HepG2 (cell line): ENCODE measurements at regions not wholly inside any gene's neighbourhood (a gene's known extent, or its start where the extent isn't known, plus 50 kb on each side); places are given as distances from the start of the nearest gene placed in this dataset.
A peak's percentile ranks its signal among the peaks of the same experiment; 100 is the strongest.

Source experiments
- ATAC-seq: fragments of 200-7000 bp; cut with Tn5 transposase; 3 replicates; pipeline ENCODE4 v1.9.1; 2020; ENCODE audit warnings: mild to moderate bottlenecking, moderate library complexity
- BruUV-seq: library from RNA; stranded (reverse); fragments of 400-500 nt; replicated peaks from 2 replicates; lab custom pipeline; 2021; lab: Mats Ljungman, UMichigan
- CTCF ChIA-PET: fragments of 300-600 bp; formaldehyde crosslinking; extraction: SDS; loops from one replicate; lab custom pipeline; 2021; ENCODE audit warnings: low total read pairs, inconsistent platforms, low intra/inter-chr PET ratio; lab: Yijun Ruan, JAX
- POLR2A ChIA-PET: fragments of 350-600 bp; sonication (Branson Sonifier 250); formaldehyde crosslinking; loops from one replicate; lab custom pipeline; 2020; ENCODE audit warnings: antibody characterized with exemption, inconsistent platforms; lab: Yijun Ruan, JAX
- DNase-seq: peaks from one replicate; pipeline ENCODE4 v3.0.0-alpha.2; 2015; ENCODE audit warnings: low spot score
- FAIRE-seq: peaks from 3 replicates; lab custom pipeline; 2011; peaks lifted over from hg19 to GRCh38; lab: Jason Lieb, UNC
- H2AFZ ChIP-seq: one replicate; pipeline ENCODE4 v1.6.1; 2011; ENCODE audit warnings: low read length, inconsistent platforms
- H3K27ac ChIP-seq: fragments of 300-600 bp; 3 replicates; pipeline ENCODE4 v1.8.0; 2011; ENCODE audit warnings: mixed run types, mild to moderate bottlenecking, mixed read lengths, low read length, inconsistent platforms; ENCODE audit not compliant: insufficient read depth; ENCODE audit errors: extremely low read length
- H3K27me3 ChIP-seq, 2 experiments: fragments of 200-600 bp in 1 of 2; 2 replicates in 1 of 2; 3 replicates in 1 of 2; pipeline versions ENCODE4 v1.6.0 to v1.8.0; 2011; ENCODE audit warnings: low read length in 2 of 2, mild to moderate bottlenecking in 2 of 2, moderate library complexity in 2 of 2, inconsistent platforms in 1 of 2; ENCODE audit not compliant: insufficient read depth in 2 of 2, control insufficient read depth in 1 of 2
- H3K36me3 ChIP-seq, 2 experiments: fragments of 200-600 bp in 1 of 2; replicated peaks in 1 of 2; 2 replicates in 1 of 2; 3 replicates in 1 of 2; pipeline versions ENCODE4 v1.5.1 to v1.8.0; 2011; ENCODE audit warnings: low read length in 2 of 2, inconsistent platforms in 1 of 2; ENCODE audit not compliant: insufficient read depth in 2 of 2, control insufficient read depth in 1 of 2
- H3K4me1 ChIP-seq: 2 replicates; pipeline ENCODE4 v1.5.1; 2012; ENCODE audit warnings: low read length, inconsistent platforms; ENCODE audit not compliant: insufficient read depth
- H3K4me2 ChIP-seq: 2 replicates; pipeline ENCODE4 v1.6.0; 2011; ENCODE audit warnings: low read depth, low read length, inconsistent platforms
- H3K4me3 ChIP-seq, 3 experiments: fragments of 200-600 bp in 1 of 3; sonication (generic), shearing (Covaris generic) in 1 of 3; replicated peaks in 1 of 3; 2 replicates each; pipeline ENCODE4 v1.5.1; 2011 to 2016; ENCODE audit warnings: low read length in 3 of 3, inconsistent platforms in 2 of 3, low read depth in 2 of 3, mild to moderate bottlenecking in 2 of 3, control low read depth in 1 of 3, mixed read lengths in 1 of 3; ENCODE audit not compliant: insufficient read depth in 1 of 3
- H3K79me2 ChIP-seq: one replicate; pipeline ENCODE4 v1.6.1; 2011; ENCODE audit warnings: low read length, inconsistent platforms; ENCODE audit not compliant: insufficient read depth
- H3K9ac ChIP-seq: 2 replicates; pipeline ENCODE4 v1.6.0; 2011; ENCODE audit warnings: mild to moderate bottlenecking, low read depth, low read length, inconsistent platforms; ENCODE audit not compliant: insufficient read depth
- H3K9me3 ChIP-seq: 2 replicates; pipeline ENCODE4 v1.5.1; 2012; ENCODE audit warnings: mild to moderate bottlenecking, low read length
- H4K20me1 ChIP-seq: 2 replicates; pipeline ENCODE4 v1.6.0; 2011; ENCODE audit warnings: inconsistent platforms, mild to moderate bottlenecking, low read length, moderate library complexity; ENCODE audit not compliant: insufficient read depth
- ATF6 ChIP-seq: sonication (generic); formaldehyde crosslinking; conservative IDR thresholded peaks from 2 replicates; pipeline ENCODE4 v1.4.0; 2020; ENCODE audit warnings: missing genetic modification reagents
- CEBPB ChIP-seq: IDR thresholded peaks from 2 replicates; pipeline ENCODE4 v1.6.1; 2011; ENCODE audit warnings: low read depth, low read length, improper control_type of control experiment, borderline replicate concordance
- EED ChIP-seq: sonication (generic); formaldehyde crosslinking; IDR thresholded peaks from 2 replicates; pipeline ENCODE4 v1.5.0; 2020; ENCODE audit warnings: mild to moderate bottlenecking, missing genetic modification reagents
- GPBP1L1 ChIP-seq: sonication (generic); formaldehyde crosslinking; IDR thresholded peaks from 2 replicates; pipeline ENCODE4 v1.5.0; 2020; ENCODE audit warnings: mild to moderate bottlenecking, missing genetic modification reagents
- HNF4G ChIP-seq, 2 experiments: sonication (generic) in 1 of 2; formaldehyde crosslinking in 1 of 2; IDR thresholded peaks; 2 replicates each; pipeline versions ENCODE4 v1.4.0 to v1.6.1; 2011 to 2020; ENCODE audit warnings: borderline replicate concordance in 2 of 2, low read depth in 2 of 2, mild to moderate bottlenecking in 2 of 2, low read length in 1 of 2, missing genetic modification reagents in 1 of 2, moderate library complexity in 1 of 2
- ISX ChIP-seq: sonication (generic); formaldehyde crosslinking; conservative IDR thresholded peaks from 2 replicates; pipeline ENCODE4 v1.5.0; 2020; ENCODE audit warnings: missing genetic modification reagents
- MBD4 ChIP-seq: IDR thresholded peaks from 2 replicates; pipeline ENCODE4 v1.6.1; 2012; ENCODE audit warnings: low read length, inconsistent platforms, borderline replicate concordance
- MEF2D ChIP-seq: sonication (generic); formaldehyde crosslinking; IDR thresholded peaks from 2 replicates; pipeline ENCODE4 v1.5.1; 2020; ENCODE audit warnings: mild to moderate bottlenecking, missing genetic modification reagents
- RBFOX2 ChIP-seq: fragments of 200-400 bp; formaldehyde crosslinking; IDR thresholded peaks from 2 replicates; pipeline ENCODE4 v1.6.1; 2017; ENCODE audit warnings: low read depth, mild to moderate bottlenecking, low read length
- SCMH1 ChIP-seq: sonication (generic); formaldehyde crosslinking; IDR thresholded peaks from 2 replicates; pipeline ENCODE4 v1.9.0; 2021; ENCODE audit warnings: missing genetic modification reagents, mild to moderate bottlenecking, borderline replicate concordance
- TSC22D2 ChIP-seq: sonication (generic); formaldehyde crosslinking; IDR thresholded peaks from 2 replicates; pipeline ENCODE4 v1.5.1; 2020; ENCODE audit warnings: missing genetic modification reagents, mild to moderate bottlenecking, borderline replicate concordance
- ZBTB38 ChIP-seq: sonication (generic); formaldehyde crosslinking; IDR thresholded peaks from 2 replicates; pipeline ENCODE4 v1.5.1; 2020; ENCODE audit warnings: mild to moderate bottlenecking, missing genetic modification reagents
- ZBTB7A ChIP-seq: sonication (generic); formaldehyde crosslinking; IDR thresholded peaks from 2 replicates; pipeline ENCODE4 v1.8.0; 2022; ENCODE audit warnings: mild to moderate bottlenecking, missing genetic modification reagents
- ZNF484 ChIP-seq: sonication (generic); formaldehyde crosslinking; IDR thresholded peaks from 2 replicates; pipeline ENCODE4 v1.5.1; 2020; ENCODE audit warnings: mild to moderate bottlenecking, low read depth, missing genetic modification reagents, borderline replicate concordance
- ZNF672 ChIP-seq: sonication (generic); formaldehyde crosslinking; IDR thresholded peaks from 2 replicates; pipeline ENCODE4 v1.8.1; 2022; ENCODE audit warnings: missing genetic modification reagents
- WGBS: methylation state at CpG from one replicate; pipeline ENCODE4 v1.1.6; 2017; ENCODE audit warnings: low lambda C conversion rate; 5-methylcytosine and 5-hydroxymethylcytosine counted together
- in situ Hi-C: cut with HindIII; loops from 2 replicates; pipeline ENCODE4 v1.10.0; 2017; ENCODE audit warnings: low pct_unique_long_range_greater_than_20kb; ENCODE audit not compliant: extremely low pct_ligation_motif_present
- intact Hi-C: fragments of 100-400 bp; cut with micrococcal nuclease; formaldehyde crosslinking; loops from one replicate; pipeline ENCODE4 v1.10.0; 2022; ENCODE audit not compliant: unreplicated experiment

GRCh38 chr16:80084614-80085013, 456.2 kb upstream of the DYNLRB2 start (continued):
- no peak for TF ChIP-seq HNF4G (IDR thresholded peaks at IDR 0.05; ENCODE audit: borderline replicate concordance, low read depth, low read length)
- TF ChIP-seq HNF4G (CRISPR knock-in tag; IDR thresholded peaks at IDR 0.05; ENCODE audit: borderline replicate concordance, low read depth), result no peak
- no peak for TF ChIP-seq SCMH1 (CRISPR knock-in tag)
- TF ChIP-seq TSC22D2 (CRISPR knock-in tag), result no peak

- no peak overlapping the region for H2AFZ ChIP-seq
- no peaks in the 10 kb centered on the region for H3K79me2 ChIP-seq
- BruUV-seq, result no TSS peak
- no peak overlapping the region for H3K27ac ChIP-seq
- ATAC-seq (peak; percentile 25; the same call in 1 of the 3 replicates), FAIRE-seq (no peak), DNase-seq (no peak)
- 64% methylated on average over 3 of the region's 3 CpGs for WGBS
- intact Hi-C loops, result loop anchor here (1.0 kb wide), 1 partner anchor 317 kb away; no protein-coding TSS in a partner anchor
- in situ Hi-C loops, result no loop called here
- no peaks in the 10 kb centered on the region for H3K36me3 ChIP-seq
- H3K4me3 ChIP-seq, result no peak overlapping the region
- H4K20me1 ChIP-seq, result no peaks in the 10 kb centered on the region
- POLR2A ChIA-PET, result interaction anchor here (0.8 kb wide), 1 partner anchor 180 kb away, joined by 3 read pairs; no protein-coding TSS in a partner anchor
- H3K9me3 ChIP-seq, result no peaks in the 10 kb centered on the region
- no peak overlapping the region for H3K9ac ChIP-seq
- CTCF ChIA-PET, result interaction anchor here (1.2 to 1.7 kb wide), 2 partner anchors 317 to 382 kb away, joined by 4 to 7 read pairs; no protein-coding TSS in a partner anchor
- TF ChIP-seq ISX (CRISPR knock-in tag) (no peak), MEF2D (no peak), MBD4 (no peak), CEBPB (peak; percentile 62; the same call in 1 of the 2 replicates)
- H3K27me3 ChIP-seq, result no peaks in the 10 kb centered on the region
- no peak overlapping the region for H3K4me2 ChIP-seq
- H3K4me1 ChIP-seq, result no peaks in the 10 kb centered on the region
These were observed 456.6 kb upstream of the DYNLRB2 start for GRCh38 chr16:80084163-80084562.

- no peak overlapping the region for H3K4me3 ChIP-seq
- no peaks in the 10 kb centered on the region for H4K20me1 ChIP-seq
- CTCF ChIA-PET, result no interaction called here
- DNase-seq (no peak), FAIRE-seq (no peak), ATAC-seq (no peak)
- no peak overlapping the region for H3K9ac ChIP-seq
- intact Hi-C loops, result no loop called here
- no peak overlapping the region for H3K27ac ChIP-seq
- no peaks in the 10 kb centered on the region for H3K79me2 ChIP-seq
- no peak overlapping the region for H3K4me2 ChIP-seq
- H3K4me1 ChIP-seq, result no peaks in the 10 kb centered on the region
- H3K36me3 ChIP-seq, result no peaks in the 10 kb centered on the region
- in situ Hi-C loops, result no loop called here
- no peaks in the 10 kb centered on the region for H3K9me3 ChIP-seq
- BruUV-seq, result no TSS peak
- H3K27me3 ChIP-seq, result no peaks in the 10 kb centered on the region
- POLR2A ChIA-PET, result no interaction called here
- no peak overlapping the region for H2AFZ ChIP-seq
- no peak for TF ChIP-seq EED (CRISPR knock-in tag)
- no peak for TF ChIP-seq RBFOX2
- TF ChIP-seq ATF6 (CRISPR knock-in tag), result no peak
- no peak for TF ChIP-seq GPBP1L1
- TF ChIP-seq ZNF672 (CRISPR knock-in tag), result no peak
- no peak for TF ChIP-seq ZBTB7A (CRISPR knock-in tag)
- TF ChIP-seq ZBTB38 (CRISPR knock-in tag), result no peak
- no peak for TF ChIP-seq ZNF484 (CRISPR knock-in tag)
These were observed 457.9 kb upstream of the DYNLRB2 start for GRCh38 chr16:80082906-80083305.
